ENCODE measurements at regions not wholly inside any gene's neighbourhood (a gene's known extent, or its start where the extent isn't known, plus 50 kb on each side); places are given as distances from the start of the nearest gene placed in this dataset.

GRCh38 chr6:133743621-133744020, 145.3 kb upstream of the TCF21 start:
- H3K4me3 ChIP-seq = no peak overlapping the region
- H3K27ac ChIP-seq = no peak overlapping the region

- no peak overlapping the region for H3K4me3 ChIP-seq
These were observed 142.5 kb upstream of the TCF21 start for GRCh38 chr6:133746417-133746770.

GRCh38 chr6:133748628-133749027, 140.3 kb upstream of the TCF21 start:
- H3K27ac ChIP-seq = no peak overlapping the region

More at GRCh38 chr6:133746417-133746770, 142.5 kb upstream of the TCF21 start:
- no peak overlapping the region for H3K27ac ChIP-seq

GRCh38 chr6:133749427-133749826, 139.5 kb upstream of the TCF21 start:
- no peak overlapping the region for H3K27ac ChIP-seq
- H3K4me3 ChIP-seq = no peak overlapping the region

More at GRCh38 chr6:133748628-133749027, 140.3 kb upstream of the TCF21 start:
- no peak overlapping the region for H3K4me3 ChIP-seq

- Histone ChIP-seq H3K4me3 (no peak overlapping the region), H3K27ac (no peak overlapping the region)
These were observed 136.8 kb upstream of the TCF21 start for GRCh38 chr6:133752129-133752528.

- Histone ChIP-seq H3K4me3 (no peak overlapping the region), H3K27ac (no peak overlapping the region)
These were observed 135.2 kb upstream of the TCF21 start for GRCh38 chr6:133753756-133754155.

- no peak overlapping the region for H3K27ac ChIP-seq
- H3K4me3 ChIP-seq = no peak overlapping the region
These were observed 134.6 kb upstream of the TCF21 start for GRCh38 chr6:133754298-133754697.

- Histone ChIP-seq H3K27ac (no peak overlapping the region), H3K4me3 (no peak overlapping the region)
These were observed 132.7 kb upstream of the TCF21 start for GRCh38 chr6:133756078-133756695.

- H3K4me3 ChIP-seq = no peak overlapping the region
- no peak overlapping the region for H3K27ac ChIP-seq
These were observed 131.6 kb upstream of the TCF21 start for GRCh38 chr6:133757335-133757734.

GRCh38 chr6:133758815-133759335, 130.0 kb upstream of the TCF21 start:
- no peak overlapping the region for H3K27ac ChIP-seq

GRCh38 chr6:133759524-133759923, 129.4 kb upstream of the TCF21 start:
- H3K27ac ChIP-seq = no peak overlapping the region
- H3K4me3 ChIP-seq = no peak overlapping the region

More at GRCh38 chr6:133758815-133759335, 130.0 kb upstream of the TCF21 start:
- no peak overlapping the region for H3K4me3 ChIP-seq

- no peak overlapping the region for H3K27ac ChIP-seq
- H3K4me3 ChIP-seq = no peak overlapping the region
These were observed 127.2 kb upstream of the TCF21 start for GRCh38 chr6:133761706-133762105.

GRCh38 chr6:133764008-133764753, 124.7 kb upstream of the TCF21 start:
- H3K4me3 ChIP-seq = no peak overlapping the region
- H3K27ac ChIP-seq = peak overlapping the region in 7 of 21 experiments; percentile 10 to 53 (median 40)

GRCh38 chr6:133764754-133765208, 124.1 kb upstream of the TCF21 start:
- no peak overlapping the region for H3K4me3 ChIP-seq
- H3K27ac ChIP-seq = peak overlapping the region in 6 of 21 experiments; percentile 13 to 53 (median 32)

GRCh38 chr6:133767357-133767970, 121.4 kb upstream of the TCF21 start:
- Histone ChIP-seq H3K27ac (no peak overlapping the region), H3K4me3 (no peak overlapping the region)

- no peak overlapping the region for H3K27ac ChIP-seq
These were observed 120.1 kb upstream of the TCF21 start for GRCh38 chr6:133768656-133769295.

GRCh38 chr6:133769463-133769862, 119.5 kb upstream of the TCF21 start:
- H3K4me3 ChIP-seq = no peak overlapping the region

More at GRCh38 chr6:133768656-133769295, 120.1 kb upstream of the TCF21 start:
- no peak overlapping the region for H3K4me3 ChIP-seq

GRCh38 chr6:133772567-133772966, 116.3 kb upstream of the TCF21 start:
- H3K27ac ChIP-seq = peak overlapping the region in 1 of 21 experiments; percentile 13
- no peak overlapping the region for H3K4me3 ChIP-seq

More at GRCh38 chr6:133769463-133769862, 119.5 kb upstream of the TCF21 start:
- no peak overlapping the region for H3K27ac ChIP-seq

GRCh38 chr6:133773776-133774175, 115.1 kb upstream of the TCF21 start:
- H3K27ac ChIP-seq = peak overlapping the region in 2 of 21 experiments; percentile 7 to 19
- H3K4me3 ChIP-seq = no peak overlapping the region

- H3K27ac ChIP-seq = peak overlapping the region in 2 of 21 experiments; percentile 7 to 19
- no peak overlapping the region for H3K4me3 ChIP-seq
These were observed 114.6 kb upstream of the TCF21 start for GRCh38 chr6:133774356-133774755.
